IPS-NIHi7 (cell line): ENCODE measurements at regions not wholly inside any gene's neighbourhood (a gene's known extent, or its start where the extent isn't known, plus 50 kb on each side); places are given as distances from the start of the nearest gene placed in this dataset.

ENCODE experiments used
- DNase-seq: peaks from one replicate; pipeline ENCODE4 v3.0.0; 2012; ENCODE audit warnings: mixed read lengths; ENCODE audit errors: extremely low spot score

GRCh38 chr1:80917826-80918225 is 882.9 kb upstream of the ADGRL2 start:
- DNase-seq: no peak

GRCh38 chr1:80917225-80917624 is 883.5 kb upstream of the ADGRL2 start:
- DNase-seq: no peak

- no peak for DNase-seq
Measured at GRCh38 chr1:80915491-80915890, 885.2 kb upstream of the ADGRL2 start.

DNA sequence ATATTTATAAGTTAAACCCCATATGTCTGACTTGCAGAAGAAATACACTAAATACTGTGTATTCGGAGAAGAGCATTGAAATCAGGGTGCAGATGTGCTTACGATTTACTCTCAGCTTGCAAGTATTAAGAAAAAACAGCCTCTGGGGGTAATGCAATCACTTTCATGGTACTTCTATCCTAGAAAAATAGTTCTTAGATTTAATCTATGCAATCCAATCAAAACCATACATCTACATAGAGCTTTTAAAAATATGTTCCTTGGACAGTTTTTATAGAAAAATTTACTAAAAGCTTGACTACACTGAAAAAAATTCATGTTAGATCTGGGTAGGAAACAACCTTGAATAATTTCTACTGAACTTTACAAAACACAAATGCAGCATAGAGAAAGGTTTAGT is 890.3 kb upstream of the ADGRL2 start:
- no peak for DNase-seq

- DNase-seq: no peak
Measured at GRCh38 chr1:80909172-80909784, 891.5 kb upstream of the ADGRL2 start.

- no peak for DNase-seq
Measured at GRCh38 chr1:80896781-80897356, 903.9 kb upstream of the ADGRL2 start.

DNA sequence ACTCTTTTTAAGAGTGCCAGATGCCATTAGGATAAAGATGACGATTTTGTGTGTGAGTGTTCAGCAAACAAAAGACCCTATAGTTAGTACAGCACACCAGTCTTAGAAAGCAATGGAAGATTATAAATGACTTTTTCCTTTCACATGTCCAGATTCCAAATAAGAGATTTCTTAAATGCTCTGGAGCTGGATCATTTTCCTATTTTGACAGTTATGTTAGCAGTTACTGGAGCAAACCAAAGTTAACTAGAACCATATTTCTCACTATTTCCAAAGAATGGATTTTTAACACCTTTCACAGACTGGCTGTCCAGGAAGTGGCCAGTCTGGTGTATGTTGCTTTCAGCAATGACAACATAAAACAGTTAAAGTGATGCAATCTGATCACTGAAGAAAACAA is 905.8 kb upstream of the ADGRL2 start:
- DNase-seq: no peak

DNA sequence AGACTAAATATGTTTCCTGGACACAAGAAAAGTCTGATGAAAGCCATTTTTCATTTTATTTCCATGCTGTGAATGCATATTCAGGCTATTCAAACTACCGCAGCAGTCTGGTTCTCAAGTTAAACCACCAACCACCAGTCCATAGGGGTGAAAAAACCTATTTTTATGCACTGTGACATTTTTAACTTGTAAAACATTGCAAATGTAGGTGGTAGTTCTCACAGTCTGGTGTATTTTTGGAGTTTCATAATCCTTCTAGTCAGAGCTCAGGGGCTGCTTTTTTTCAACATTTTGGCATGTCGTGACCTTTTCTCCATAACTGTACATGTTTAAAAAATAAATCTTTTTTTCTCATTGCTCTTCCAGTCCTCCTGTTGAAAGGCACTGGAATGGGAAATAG is 907.6 kb upstream of the ADGRL2 start:
- no peak for DNase-seq

GRCh38 chr1:80892539-80892938 is 908.2 kb upstream of the ADGRL2 start:
- no peak for DNase-seq

GRCh38 chr1:80891871-80892270 is 908.9 kb upstream of the ADGRL2 start:
- no peak for DNase-seq

- no peak for DNase-seq
Measured at GRCh38 chr1:80882553-80882952, 918.2 kb upstream of the ADGRL2 start.

DNA sequence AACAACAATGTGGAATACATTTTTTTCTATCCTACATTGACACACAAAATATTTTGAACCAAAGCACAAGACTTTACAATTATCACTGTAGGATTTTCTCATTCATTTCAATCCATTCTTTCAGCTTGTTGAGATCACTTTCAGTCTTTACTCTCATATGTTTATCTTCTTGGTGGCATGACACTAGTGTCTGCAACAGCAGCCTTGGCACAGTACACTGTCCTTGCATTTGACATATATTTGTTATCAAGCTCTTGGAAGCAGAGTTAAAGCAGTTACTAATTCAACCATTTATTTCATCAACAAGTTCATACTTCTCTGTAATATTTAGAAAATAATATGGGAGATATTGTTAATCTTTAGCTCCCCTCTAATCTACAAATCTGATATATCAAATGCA is 922.4 kb upstream of the ADGRL2 start:
- DNase-seq: no peak

GRCh38 chr1:80876035-80876434 is 924.7 kb upstream of the ADGRL2 start:
- DNase-seq: no peak

- no peak for DNase-seq
Measured at GRCh38 chr1:80869299-80869698, 931.4 kb upstream of the ADGRL2 start.

GRCh38 chr1:80847904-80848303 is 952.8 kb upstream of the ADGRL2 start:
- DNase-seq: no peak

DNA sequence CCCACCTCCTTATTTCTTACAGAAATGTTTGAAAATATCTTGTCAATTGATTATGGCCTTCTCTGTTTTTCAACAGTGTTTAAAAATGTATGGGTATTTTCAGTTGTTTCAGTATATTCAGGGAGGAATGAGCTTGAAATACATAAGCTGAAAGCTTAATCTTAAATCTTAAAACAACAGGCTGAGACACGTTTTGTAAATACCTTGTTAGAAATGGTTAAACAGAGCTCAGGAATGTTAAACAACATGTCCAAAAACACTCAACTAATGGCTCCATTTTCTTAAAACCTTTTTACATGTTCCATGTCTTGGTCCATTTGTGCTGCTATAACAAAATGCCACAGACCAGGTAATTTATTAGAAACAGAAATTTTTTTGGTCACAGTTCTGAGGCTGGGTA is 953.8 kb upstream of the ADGRL2 start:
- no peak for DNase-seq

GRCh38 chr1:80842796-80843195 is 957.9 kb upstream of the ADGRL2 start:
- no peak for DNase-seq

GRCh38 chr1:80841261-80841660 is 959.5 kb upstream of the ADGRL2 start:
- no peak for DNase-seq

GRCh38 chr1:80837066-80837465 is 963.7 kb upstream of the ADGRL2 start:
- no peak for DNase-seq

- no peak for DNase-seq
Measured at GRCh38 chr1:80836505-80836904, 964.2 kb upstream of the ADGRL2 start.

GRCh38 chr1:80827666-80828065 is 973.1 kb upstream of the ADGRL2 start:
- no peak for DNase-seq

DNA sequence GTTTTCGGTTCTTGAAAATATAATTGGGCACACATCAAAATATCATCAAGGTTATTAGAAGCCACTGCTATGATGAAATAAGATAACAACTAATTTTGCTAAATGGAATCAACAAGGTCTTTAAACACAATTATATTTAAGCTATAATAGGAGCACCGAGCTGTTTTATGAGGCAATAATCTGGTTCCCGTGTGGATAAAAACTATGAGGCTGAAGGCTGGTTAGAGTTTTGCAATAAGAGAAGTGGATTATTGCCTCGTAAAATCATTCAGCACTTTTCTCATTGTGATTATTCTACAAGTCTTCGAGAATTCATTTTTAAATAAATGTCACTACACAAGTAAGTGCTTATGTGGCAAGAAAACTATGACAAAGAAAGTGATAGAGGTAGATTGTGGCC is 975.7 kb upstream of the ADGRL2 start:
- no peak for DNase-seq

- DNase-seq: no peak
Measured at GRCh38 chr1:80818211-80818610, 982.5 kb upstream of the ADGRL2 start.

DNA sequence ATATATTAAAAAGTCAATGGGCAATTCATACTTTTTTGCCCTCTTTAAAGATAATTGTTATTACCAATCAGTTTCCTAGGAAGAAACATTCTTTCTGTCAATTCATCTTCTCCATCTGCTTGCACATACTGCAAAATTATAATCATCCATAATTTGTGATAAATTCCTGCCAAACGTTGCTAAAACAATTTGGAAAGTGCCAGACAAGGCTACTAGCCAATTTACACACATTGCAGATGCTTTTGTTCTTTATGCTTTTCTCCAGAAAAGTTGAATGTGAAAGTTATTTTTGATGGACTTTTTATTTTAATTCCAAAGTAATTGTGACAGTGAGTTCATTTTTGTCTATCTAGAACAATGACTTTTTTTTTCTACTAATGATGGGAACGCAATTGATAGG is 992.8 kb upstream of the ADGRL2 start:
- no peak for DNase-seq
